ENCODE measurements at regions not wholly inside any gene's neighbourhood (a gene's known extent, or its start where the extent isn't known, plus 50 kb on each side); places are given as distances from the start of the nearest gene placed in this dataset.

- no peak for DNase-seq
Measured at GRCh38 chr3:40827942-40828688, 303.4 kb downstream of the ZNF621 start.

GRCh38 chr3:40828741-40829415 lies 304.1 kb downstream of the ZNF621 start:
- DNase-seq: no peak

- DNase-seq: no peak
Measured at GRCh38 chr3:40829876-40830275, 305.1 kb downstream of the ZNF621 start.

GRCh38 chr3:40837300-40837699 lies 312.5 kb downstream of the ZNF621 start:
- no peak for DNase-seq

- no peak for DNase-seq
Measured at GRCh38 chr3:40841131-40841530, 316.4 kb downstream of the ZNF621 start.

GRCh38 chr3:40841570-40842109 lies 316.9 kb downstream of the ZNF621 start:
- no peak for DNase-seq

- DNase-seq: no peak
Measured at GRCh38 chr3:40842714-40843113, 318.0 kb downstream of the ZNF621 start.

GRCh38 chr3:40843208-40843624 lies 318.5 kb downstream of the ZNF621 start:
- no peak for DNase-seq

GRCh38 chr3:40843851-40844548 lies 319.2 kb downstream of the ZNF621 start:
- no peak for DNase-seq

- no peak for DNase-seq
Measured at GRCh38 chr3:40844896-40845295, 320.1 kb downstream of the ZNF621 start.

GRCh38 chr3:40845447-40845846 lies 320.7 kb downstream of the ZNF621 start:
- no peak for DNase-seq

- no peak for DNase-seq
Measured at GRCh38 chr3:40845916-40846315, 321.2 kb downstream of the ZNF621 start.

GRCh38 chr3:40846451-40846850 lies 321.7 kb downstream of the ZNF621 start:
- DNase-seq: no peak

GRCh38 chr3:40847551-40847992 lies 322.8 kb downstream of the ZNF621 start:
- no peak for DNase-seq

GRCh38 chr3:40848421-40848820 lies 323.7 kb downstream of the ZNF621 start:
- DNase-seq: no peak

GRCh38 chr3:40850861-40851260 lies 326.1 kb downstream of the ZNF621 start:
- DNase-seq: no peak

- no peak for DNase-seq
Measured at GRCh38 chr3:40851836-40852235, 327.1 kb downstream of the ZNF621 start.

- DNase-seq: no peak
Measured at GRCh38 chr3:40852712-40853111, 328.0 kb downstream of the ZNF621 start.

- no peak for DNase-seq
Measured at GRCh38 chr3:40853474-40853873, 328.7 kb downstream of the ZNF621 start.

GRCh38 chr3:40855871-40856270 lies 331.1 kb downstream of the ZNF621 start:
- no peak for DNase-seq

GRCh38 chr3:40858364-40859115 lies 333.8 kb downstream of the ZNF621 start:
- no peak for DNase-seq

GRCh38 chr3:40862946-40863345 lies 336.4 kb upstream of the CTNNB1 start:
- no peak for DNase-seq

All from CD4-positive, alpha-beta T cell treated with Interleukin-6 for 4 hours (primary cell).